IgD-negative memory B cell (primary cell): ENCODE measurements at regions not wholly inside any gene's neighbourhood (a gene's known extent, or its start where the extent isn't known, plus 50 kb on each side); places are given as distances from the start of the nearest gene placed in this dataset.

ENCODE experiments used
- H3K27ac Mint-ChIP-seq, 3 donors: one replicate each; pipeline ENCODE4 v1.8.0; 2020 to 2022; ENCODE audit warnings: mild to moderate bottlenecking in 3 of 3, mixed read lengths in 3 of 3, moderate library complexity in 1 of 3
- H3K27me3 Mint-ChIP-seq: one replicate; pipeline ENCODE4 v1.8.0; 2021; ENCODE audit warnings: mixed read lengths
- H3K36me3 Mint-ChIP-seq: one replicate; pipeline ENCODE4 v1.8.0; 2020; ENCODE audit warnings: mild to moderate bottlenecking, mixed read lengths
- H3K4me1 Mint-ChIP-seq, 3 donors: one replicate each; pipeline ENCODE4 v1.8.0; 2020 to 2022; ENCODE audit warnings: mixed read lengths in 3 of 3, mild to moderate bottlenecking in 1 of 3
- H3K4me3 Mint-ChIP-seq, 4 donors: one replicate each; pipeline ENCODE4 v1.8.0; 2020 to 2022; ENCODE audit warnings: mild to moderate bottlenecking in 4 of 4, mixed read lengths in 4 of 4, moderate library complexity in 3 of 4
- H3K9me3 Mint-ChIP-seq, 3 donors: one replicate each; pipeline ENCODE4 v1.8.0; 2020 to 2021; ENCODE audit warnings: mixed read lengths in 3 of 3, mild to moderate bottlenecking in 1 of 3

DNA sequence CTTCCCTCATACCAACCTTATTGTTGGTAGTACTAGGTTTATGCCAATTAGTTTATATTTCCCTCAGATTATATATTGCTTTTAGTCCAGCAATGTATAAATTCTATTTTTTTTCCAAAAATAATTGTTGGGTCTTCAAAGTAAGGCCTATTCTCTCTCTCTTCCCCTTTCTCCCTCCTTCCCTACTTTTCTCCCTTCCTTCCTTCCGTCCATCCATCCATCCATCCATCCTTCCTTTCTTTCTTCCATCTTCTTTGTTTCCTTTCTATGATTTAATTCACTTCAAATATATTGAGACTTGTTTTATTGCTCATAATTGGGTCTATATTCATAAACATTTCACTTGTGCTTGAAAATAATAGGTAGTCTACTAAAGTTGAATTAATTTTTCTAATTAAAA is 1259.2 kb downstream of the FSCB start:
- peaks cover 2% of the 10 kb centered on the region for H3K36me3 Mint-ChIP-seq
- peaks cover 1 to 5% (median 2%) of the 10 kb centered on the region in 3 donors for H3K9me3 Mint-ChIP-seq
- no peaks in the 10 kb centered on the region for H3K4me1 Mint-ChIP-seq
- no peaks in the 10 kb centered on the region for H3K27me3 Mint-ChIP-seq
- no peak overlapping the region for H3K4me3 Mint-ChIP-seq
- H3K27ac Mint-ChIP-seq: no peak overlapping the region

- H3K9me3 Mint-ChIP-seq: peaks cover 1 to 5% (median 4%) of the 10 kb centered on the region in 3 donors
Measured at GRCh38 chr14:43244142-43244625, 1262.9 kb downstream of the FSCB start.

DNA sequence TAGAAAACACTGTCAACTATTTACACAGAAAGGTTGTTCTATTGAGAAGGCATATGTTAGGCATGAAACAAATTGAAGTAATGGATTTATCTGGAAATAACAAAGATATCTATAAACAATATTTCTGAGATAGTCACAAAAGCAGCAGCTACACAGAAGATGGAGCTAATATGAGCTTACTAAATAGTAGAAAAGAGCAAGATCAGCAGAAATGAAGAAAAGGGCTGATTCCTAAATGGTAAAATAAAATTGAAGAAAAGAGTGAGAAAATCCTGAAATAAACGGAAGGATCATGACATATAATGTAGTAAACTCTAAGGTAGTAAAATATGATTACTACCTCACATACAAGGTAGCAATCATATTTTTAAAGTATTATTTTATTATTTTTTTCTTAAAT is 1263.9 kb downstream of the FSCB start:
- Mint-ChIP-seq H3K27ac (no peak overlapping the region), H3K27me3 (no peaks in the 10 kb centered on the region), H3K9me3 (peaks cover 1 to 5% (median 4%) of the 10 kb centered on the region in 3 donors), H3K36me3 (no peaks in the 10 kb centered on the region), H3K4me3 (no peak overlapping the region), H3K4me1 (no peaks in the 10 kb centered on the region)

More at GRCh38 chr14:43244142-43244625, 1262.9 kb downstream of the FSCB start:
- Mint-ChIP-seq H3K4me1 (no peaks in the 10 kb centered on the region), H3K36me3 (no peaks in the 10 kb centered on the region), H3K27ac (no peak overlapping the region), H3K27me3 (no peaks in the 10 kb centered on the region), H3K4me3 (no peak overlapping the region)

DNA sequence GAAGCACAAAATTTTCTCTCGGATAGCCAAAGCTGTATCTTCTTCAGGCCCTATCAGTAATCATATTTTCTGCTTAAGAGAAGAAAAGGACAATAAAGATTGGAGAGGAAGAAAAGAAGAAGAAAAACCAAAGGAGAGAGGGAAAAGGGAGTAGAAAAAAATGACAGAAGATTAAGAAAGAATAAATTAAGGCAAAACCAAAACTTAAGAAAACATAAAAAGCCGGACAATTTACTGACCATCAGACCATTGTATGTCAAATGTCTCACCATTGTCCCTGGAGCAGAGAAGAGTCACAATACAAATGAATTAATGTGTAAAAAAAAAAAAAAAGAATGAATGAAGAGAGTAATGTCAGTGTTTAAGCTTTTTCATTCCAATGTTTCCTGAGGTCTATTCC is 1274.8 kb downstream of the FSCB start:
- Mint-ChIP-seq H3K4me1 (no peaks in the 10 kb centered on the region), H3K4me3 (no peak overlapping the region), H3K36me3 (no peaks in the 10 kb centered on the region), H3K27ac (no peak overlapping the region), H3K27me3 (no peaks in the 10 kb centered on the region), H3K9me3 (peaks cover 0 to 8% (median 6%) of the 10 kb centered on the region in 3 donors)

- no peaks in the 10 kb centered on the region for H3K36me3 Mint-ChIP-seq
- H3K27ac Mint-ChIP-seq: no peak overlapping the region
- H3K4me1 Mint-ChIP-seq: no peaks in the 10 kb centered on the region
- peaks cover 0 to 2% (median 0%) of the 10 kb centered on the region in 3 donors for H3K9me3 Mint-ChIP-seq
- H3K4me3 Mint-ChIP-seq: no peak overlapping the region
- no peaks in the 10 kb centered on the region for H3K27me3 Mint-ChIP-seq
Measured at GRCh38 chr14:43215524-43215923, 1291.6 kb downstream of the FSCB start.

GRCh38 chr14:43207189-43207588 is 1299.9 kb downstream of the FSCB start:
- peaks cover 0 to 2% (median 0%) of the 10 kb centered on the region in 3 donors for H3K9me3 Mint-ChIP-seq
- H3K27ac Mint-ChIP-seq: no peak overlapping the region
- H3K27me3 Mint-ChIP-seq: no peaks in the 10 kb centered on the region
- no peak overlapping the region for H3K4me3 Mint-ChIP-seq
- H3K36me3 Mint-ChIP-seq: no peaks in the 10 kb centered on the region
- no peaks in the 10 kb centered on the region for H3K4me1 Mint-ChIP-seq

GRCh38 chr14:43204816-43205215 is 1302.3 kb downstream of the FSCB start:
- H3K4me1 Mint-ChIP-seq: no peaks in the 10 kb centered on the region
- no peak overlapping the region for H3K27ac Mint-ChIP-seq
- no peaks in the 10 kb centered on the region for H3K27me3 Mint-ChIP-seq
- H3K9me3 Mint-ChIP-seq: peaks cover 0 to 2% (median 0%) of the 10 kb centered on the region in 3 donors
- H3K4me3 Mint-ChIP-seq: no peak overlapping the region
- no peaks in the 10 kb centered on the region for H3K36me3 Mint-ChIP-seq

GRCh38 chr14:43200519-43200918 is 1306.6 kb downstream of the FSCB start:
- no peak overlapping the region for H3K27ac Mint-ChIP-seq
- H3K9me3 Mint-ChIP-seq: no peaks in the 10 kb centered on the region
- H3K4me1 Mint-ChIP-seq: no peaks in the 10 kb centered on the region
- H3K4me3 Mint-ChIP-seq: no peak overlapping the region
- H3K36me3 Mint-ChIP-seq: no peaks in the 10 kb centered on the region
- H3K27me3 Mint-ChIP-seq: no peaks in the 10 kb centered on the region

DNA sequence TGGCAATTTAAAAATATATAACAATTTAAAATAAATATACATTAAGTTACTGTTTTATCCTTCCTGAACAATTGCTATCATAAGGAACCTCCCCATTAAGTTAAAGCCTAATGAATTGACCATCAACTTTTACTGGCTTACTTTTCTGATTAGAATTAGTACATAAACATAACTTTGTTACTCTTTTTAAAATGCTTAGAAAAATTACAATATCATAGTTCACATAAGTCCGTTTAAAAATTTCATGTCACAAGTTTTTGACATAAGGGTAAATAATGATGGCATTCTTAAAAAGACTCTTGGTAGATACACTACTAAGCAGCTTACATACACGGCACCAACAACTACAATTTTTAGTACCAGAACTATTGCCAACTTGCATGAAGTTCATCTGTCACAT is 1308.6 kb downstream of the FSCB start:
- no peaks in the 10 kb centered on the region for H3K36me3 Mint-ChIP-seq
- H3K4me1 Mint-ChIP-seq: no peaks in the 10 kb centered on the region
- H3K27me3 Mint-ChIP-seq: no peaks in the 10 kb centered on the region
- no peak overlapping the region for H3K4me3 Mint-ChIP-seq
- no peaks in the 10 kb centered on the region for H3K9me3 Mint-ChIP-seq
- H3K27ac Mint-ChIP-seq: no peak overlapping the region

DNA sequence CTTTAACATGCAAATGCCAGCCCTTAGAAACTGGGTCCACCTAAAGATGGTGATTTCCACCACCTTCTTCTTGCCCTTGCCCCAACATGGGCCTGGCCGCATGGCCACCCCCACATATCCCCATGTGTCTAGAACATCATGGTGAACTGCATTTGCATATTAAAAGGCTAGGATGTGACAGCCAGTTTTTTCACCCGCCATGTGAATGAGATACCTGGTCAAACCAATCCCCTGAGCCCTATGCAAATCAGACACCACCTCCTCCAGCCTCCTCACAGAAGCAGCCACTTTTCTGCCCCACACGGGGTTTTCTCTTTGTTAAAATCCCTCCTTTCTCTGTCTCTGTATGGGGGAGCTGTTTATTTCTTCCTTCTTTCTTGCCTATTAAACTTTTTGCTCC is 1322.5 kb downstream of the FSCB start:
- no peaks in the 10 kb centered on the region for H3K27me3 Mint-ChIP-seq
- peaks cover 0 to 4% (median 2%) of the 10 kb centered on the region in 3 donors for H3K9me3 Mint-ChIP-seq
- no peak overlapping the region for H3K4me3 Mint-ChIP-seq
- H3K27ac Mint-ChIP-seq: no peak overlapping the region
- H3K4me1 Mint-ChIP-seq: peaks cover 0 to 3% (median 1%) of the 10 kb centered on the region in 3 donors
- no peaks in the 10 kb centered on the region for H3K36me3 Mint-ChIP-seq

- no peaks in the 10 kb centered on the region for H3K27me3 Mint-ChIP-seq
- no peaks in the 10 kb centered on the region for H3K36me3 Mint-ChIP-seq
- no peak overlapping the region for H3K27ac Mint-ChIP-seq
- H3K9me3 Mint-ChIP-seq: peaks cover 0 to 4% (median 2%) of the 10 kb centered on the region in 3 donors
- peaks cover 0 to 3% (median 1%) of the 10 kb centered on the region in 3 donors for H3K4me1 Mint-ChIP-seq
- no peak overlapping the region for H3K4me3 Mint-ChIP-seq
Measured at GRCh38 chr14:43183916-43184315, 1323.2 kb downstream of the FSCB start.

DNA sequence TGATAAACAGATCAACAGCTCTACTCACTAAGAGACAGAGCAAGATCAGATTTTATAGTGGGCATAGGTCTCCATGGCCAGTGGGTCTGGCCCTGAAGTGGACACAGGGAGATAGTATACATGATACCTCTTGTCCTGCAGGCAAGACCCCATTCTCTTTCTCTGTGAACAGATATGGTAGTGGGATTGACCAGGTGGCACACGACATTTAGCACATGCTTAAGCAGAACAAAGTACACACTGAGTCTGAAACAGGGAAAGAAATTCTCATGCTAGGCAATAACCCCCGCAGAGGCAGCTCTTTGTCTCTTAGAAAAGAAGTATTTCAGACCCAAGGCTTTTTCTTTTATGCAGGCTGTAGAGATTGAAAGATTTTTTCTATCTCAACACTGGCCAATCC is 1331.2 kb downstream of the FSCB start:
- Mint-ChIP-seq H3K4me1 (no peaks in the 10 kb centered on the region), H3K27me3 (no peaks in the 10 kb centered on the region), H3K27ac (no peak overlapping the region), H3K36me3 (no peaks in the 10 kb centered on the region), H3K4me3 (no peak overlapping the region), H3K9me3 (peaks cover 0 to 4% (median under 1%) of the 10 kb centered on the region in 3 donors)

- Mint-ChIP-seq H3K36me3 (no peaks in the 10 kb centered on the region), H3K9me3 (peaks cover 0 to 4% (median 2%) of the 10 kb centered on the region in 3 donors), H3K4me1 (no peaks in the 10 kb centered on the region), H3K27ac (no peak overlapping the region), H3K4me3 (no peak overlapping the region), H3K27me3 (no peaks in the 10 kb centered on the region)
Measured at GRCh38 chr14:43172899-43173548, 1334.1 kb downstream of the FSCB start.

DNA sequence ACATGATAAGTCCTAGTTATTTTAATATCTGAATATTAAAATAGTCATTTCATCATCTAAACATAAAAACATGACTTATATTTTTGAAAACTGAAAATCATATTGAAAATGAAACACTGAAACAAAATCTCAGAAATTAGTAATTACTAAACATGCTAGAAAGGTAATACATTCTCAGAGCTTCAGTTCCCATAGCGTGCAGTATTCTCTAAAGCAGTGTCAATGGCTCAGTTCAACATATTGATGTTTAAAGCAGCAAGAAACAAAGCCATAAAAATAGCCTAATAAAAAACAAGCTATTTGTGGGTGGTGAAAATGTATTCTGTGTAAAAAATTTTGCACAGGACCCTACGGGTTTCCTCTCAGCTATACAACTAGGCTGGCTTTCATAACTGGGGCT is 1337.4 kb downstream of the FSCB start:
- Mint-ChIP-seq H3K36me3 (peaks cover 2% of the 10 kb centered on the region), H3K4me3 (no peak overlapping the region), H3K27ac (no peak overlapping the region), H3K9me3 (peaks cover 0 to 4% (median 2%) of the 10 kb centered on the region in 3 donors), H3K4me1 (no peaks in the 10 kb centered on the region), H3K27me3 (no peaks in the 10 kb centered on the region)

DNA sequence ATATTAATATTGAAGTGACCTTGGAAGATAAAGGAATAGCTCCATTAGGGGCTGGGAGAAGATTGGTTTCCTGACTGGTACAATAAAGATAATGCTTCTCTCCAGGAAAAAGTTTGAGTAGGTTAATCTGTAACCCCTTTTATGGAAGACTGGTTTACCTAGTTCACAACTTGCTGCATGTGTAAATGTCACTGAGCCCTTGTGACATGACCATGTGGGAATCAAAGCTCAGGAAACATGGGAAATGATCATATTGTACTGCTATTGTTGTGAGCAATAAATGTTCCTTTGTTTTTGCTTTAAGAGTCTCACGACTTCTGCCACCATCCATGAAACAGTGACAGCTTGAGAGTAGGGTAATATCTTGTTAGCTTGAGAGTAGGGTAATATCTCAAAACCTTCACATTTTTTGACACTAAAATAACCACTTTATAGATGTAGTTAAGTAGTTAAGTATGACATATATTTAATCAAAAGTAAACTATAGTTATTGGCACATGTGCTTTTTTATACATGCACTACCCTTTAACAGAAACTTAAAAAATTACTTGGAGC is 1338.6 kb downstream of the FSCB start:
- H3K4me3 Mint-ChIP-seq: no peak overlapping the region
- H3K36me3 Mint-ChIP-seq: peaks cover 2% of the 10 kb centered on the region
- H3K27ac Mint-ChIP-seq: no peak overlapping the region
- no peaks in the 10 kb centered on the region for H3K4me1 Mint-ChIP-seq
- H3K9me3 Mint-ChIP-seq: peaks cover 0 to 4% (median 2%) of the 10 kb centered on the region in 3 donors
- no peaks in the 10 kb centered on the region for H3K27me3 Mint-ChIP-seq

DNA sequence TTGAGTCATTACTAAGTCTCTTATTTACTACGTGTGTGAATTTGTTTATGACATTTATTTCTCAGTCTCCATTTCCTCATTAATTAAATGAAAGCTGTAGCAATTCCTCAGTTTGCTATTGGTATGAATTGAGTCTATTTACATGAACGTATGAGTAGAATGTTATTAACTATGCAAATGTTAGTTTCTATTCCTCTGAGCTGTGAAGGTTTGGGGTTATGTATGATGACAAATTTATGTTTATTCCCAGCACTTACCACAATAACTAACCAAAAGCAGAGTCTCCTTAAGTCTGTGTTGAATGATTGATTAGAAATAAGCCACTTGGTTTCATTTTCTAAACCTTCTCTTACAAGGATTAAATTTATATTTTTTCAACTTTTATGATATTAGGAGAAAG is 1340.9 kb downstream of the FSCB start:
- H3K27me3 Mint-ChIP-seq: no peaks in the 10 kb centered on the region
- peaks cover 3% of the 10 kb centered on the region for H3K36me3 Mint-ChIP-seq
- H3K9me3 Mint-ChIP-seq: peaks cover 0 to 2% (median under 1%) of the 10 kb centered on the region in 3 donors
- peaks cover 3 to 7% (median 5%) of the 10 kb centered on the region in 3 donors for H3K4me1 Mint-ChIP-seq
- H3K4me3 Mint-ChIP-seq: no peak overlapping the region
- no peak overlapping the region for H3K27ac Mint-ChIP-seq
